Cerebellar cortex (tissue), 1 donor: ENCODE measurements at regions not wholly inside any gene's neighbourhood (a gene's known extent, or its start where the extent isn't known, plus 50 kb on each side); places are given as distances from the start of the nearest gene placed in this dataset.
"Not testable (repeated sequence)": the region's sequence is repeated elsewhere in the genome, so short reads cannot be mapped to it uniquely, and the experiment has no call there.

Source experiments
- DNase-seq: peaks from one replicate; pipeline ENCODE4 v3.0.0-alpha.2; 2015; ENCODE audit warnings: low spot score

GRCh38 chr16:17744921-17745572, 274.3 kb upstream of the XYLT1 start:
- DNase-seq: no peak

GRCh38 chr16:17743578-17743977, 272.8 kb upstream of the XYLT1 start:
- no peak for DNase-seq

GRCh38 chr16:17743158-17743557, 272.4 kb upstream of the XYLT1 start:
- no peak for DNase-seq

GRCh38 chr16:17735099-17735498, 264.3 kb upstream of the XYLT1 start:
- DNase-seq: not testable (repeated sequence)

GRCh38 chr16:17729820-17730219, 259.1 kb upstream of the XYLT1 start:
- no peak for DNase-seq

GRCh38 chr16:17728196-17728595, 257.4 kb upstream of the XYLT1 start:
- DNase-seq: no peak

- DNase-seq: no peak
Measured at GRCh38 chr16:17724242-17724898, 253.6 kb upstream of the XYLT1 start.

GRCh38 chr16:17723531-17724134, 252.9 kb upstream of the XYLT1 start:
- no peak for DNase-seq

GRCh38 chr16:17718495-17718894, 247.7 kb upstream of the XYLT1 start:
- DNase-seq: no peak

- no peak for DNase-seq
Measured at GRCh38 chr16:17705847-17706246, 235.1 kb upstream of the XYLT1 start.

- no peak for DNase-seq
Measured at GRCh38 chr16:17696616-17697015, 225.9 kb upstream of the XYLT1 start.

- DNase-seq: no peak
Measured at GRCh38 chr16:17692484-17692883, 221.7 kb upstream of the XYLT1 start.

GRCh38 chr16:17691899-17692176, 221.1 kb upstream of the XYLT1 start:
- DNase-seq: no peak

- no peak for DNase-seq
Measured at GRCh38 chr16:17691106-17691898, 220.5 kb upstream of the XYLT1 start.

- no peak for DNase-seq
Measured at GRCh38 chr16:17685447-17685846, 214.7 kb upstream of the XYLT1 start.

GRCh38 chr16:17683281-17683680, 212.5 kb upstream of the XYLT1 start:
- no peak for DNase-seq

- DNase-seq: no peak
Measured at GRCh38 chr16:17676171-17676570, 205.4 kb upstream of the XYLT1 start.

GRCh38 chr16:17668386-17668785, 197.6 kb upstream of the XYLT1 start:
- no peak for DNase-seq

GRCh38 chr16:17666293-17666692, 195.5 kb upstream of the XYLT1 start:
- no peak for DNase-seq

GRCh38 chr16:17658881-17659280, 188.1 kb upstream of the XYLT1 start:
- DNase-seq: no peak

- DNase-seq: no peak
Measured at GRCh38 chr16:17657045-17657444, 186.3 kb upstream of the XYLT1 start.

- DNase-seq: no peak
Measured at GRCh38 chr16:17654571-17654970, 183.8 kb upstream of the XYLT1 start.

- no peak for DNase-seq
Measured at GRCh38 chr16:17654142-17654541, 183.4 kb upstream of the XYLT1 start.
